GM19452 (cell line): ENCODE measurements at regions not wholly inside any gene's neighbourhood (a gene's known extent, or its start where the extent isn't known, plus 50 kb on each side); places are given as distances from the start of the nearest gene placed in this dataset.
A peak's percentile ranks its signal among the peaks of the same experiment; 100 is the strongest.
"Not testable (repeated sequence)": the region's sequence is repeated elsewhere in the genome, so short reads cannot be mapped to it uniquely, and the experiment has no call there.

ENCODE experiments used
- ATAC-seq: cut with Tn5 transposase; IDR thresholded peaks from one replicate; pipeline ENCODE4 v1.9.1; 2021; ENCODE audit not compliant: unreplicated experiment

- ATAC-seq: not testable (repeated sequence)
Observed at GRCh38 chr14:34049187-34049586, 98.3 kb upstream of the EGLN3 start.

GRCh38 chr14:34046799-34047520 is 96.1 kb upstream of the EGLN3 start:
- no peak for ATAC-seq

GRCh38 chr14:34044666-34045306 is 93.9 kb upstream of the EGLN3 start:
- ATAC-seq: no peak

- ATAC-seq: no peak
Observed at GRCh38 chr14:34044373-34044637, 93.4 kb upstream of the EGLN3 start.

- peak; percentile 97 for ATAC-seq
Observed at GRCh38 chr14:34043627-34044372, 92.9 kb upstream of the EGLN3 start.

GRCh38 chr14:34041220-34041619 is 90.3 kb upstream of the EGLN3 start:
- ATAC-seq: no peak

GRCh38 chr14:34040766-34041165 is 89.9 kb upstream of the EGLN3 start:
- ATAC-seq: no peak

- ATAC-seq: no peak
Observed at GRCh38 chr14:34039428-34040047, 88.7 kb upstream of the EGLN3 start.

- no peak for ATAC-seq
Observed at GRCh38 chr14:34038358-34039057, 87.6 kb upstream of the EGLN3 start.

GRCh38 chr14:34036319-34036766 is 85.5 kb upstream of the EGLN3 start:
- ATAC-seq: no peak

GRCh38 chr14:34035934-34036250 is 85.0 kb upstream of the EGLN3 start:
- no peak for ATAC-seq

- ATAC-seq: no peak
Observed at GRCh38 chr14:34035177-34035933, 84.5 kb upstream of the EGLN3 start.

- ATAC-seq: no peak
Observed at GRCh38 chr14:34034447-34035176, 83.7 kb upstream of the EGLN3 start.

GRCh38 chr14:34032720-34033119 is 81.8 kb upstream of the EGLN3 start:
- ATAC-seq: no peak

GRCh38 chr14:34030864-34031263 is 80.0 kb upstream of the EGLN3 start:
- ATAC-seq: no peak

GRCh38 chr14:34029921-34030334 is 79.1 kb upstream of the EGLN3 start:
- ATAC-seq: no peak

GRCh38 chr14:34027990-34028495 is 77.2 kb upstream of the EGLN3 start:
- ATAC-seq: no peak

GRCh38 chr14:34027130-34027989 is 76.5 kb upstream of the EGLN3 start:
- ATAC-seq: no peak
